RWPE2 (cell line): ENCODE measurements at regions not wholly inside any gene's neighbourhood (a gene's known extent, or its start where the extent isn't known, plus 50 kb on each side); places are given as distances from the start of the nearest gene placed in this dataset.

Experiments
- ATAC-seq: fragments of 200-7000 bp; cut with Tn5 transposase; 3 replicates; pipeline ENCODE4 v1.9.1; 2021; ENCODE audit warnings: low read depth
- DNase-seq: peaks from one replicate; pipeline ENCODE4 v3.0.0-alpha.2; 2020; ENCODE audit warnings: low spot score
- H3K27ac ChIP-seq: fragments of 450-650 bp; 2 replicates; pipeline ENCODE4 v1.5.1; 2017; ENCODE audit warnings: mild to moderate bottlenecking; ENCODE audit not compliant: poor library complexity, severe bottlenecking
- H3K27me3 ChIP-seq: fragments of 250-450 bp; sonication (Bioruptor Pico); 2 replicates; pipeline ENCODE4 v1.5.1; 2021; ENCODE audit warnings: mild to moderate bottlenecking, moderate library complexity; ENCODE audit not compliant: insufficient read depth, poor library complexity, severe bottlenecking
- H3K36me3 ChIP-seq: fragments of 250-450 bp; sonication (Bioruptor Pico); 2 replicates; pipeline ENCODE4 v1.5.1; 2020; ENCODE audit warnings: low read depth, mild to moderate bottlenecking, moderate library complexity
- H3K4me1 ChIP-seq: fragments of 250-450 bp; sonication (Bioruptor Pico); 2 replicates; pipeline ENCODE4 v1.5.1; 2021; ENCODE audit warnings: mild to moderate bottlenecking, moderate library complexity; ENCODE audit not compliant: insufficient read depth, poor library complexity, severe bottlenecking
- H3K4me3 ChIP-seq: fragments of 250-450 bp; sonication (Bioruptor Pico); 2 replicates; pipeline ENCODE4 v1.5.1; 2021; ENCODE audit warnings: mild to moderate bottlenecking, moderate library complexity; ENCODE audit not compliant: severe bottlenecking
- H3K9me3 ChIP-seq: fragments of 250-450 bp; sonication (Bioruptor Pico); 2 replicates; pipeline ENCODE4 v1.5.1; 2021; ENCODE audit warnings: mild to moderate bottlenecking, moderate library complexity; ENCODE audit not compliant: severe bottlenecking
- CTCF ChIP-seq: fragments of 450-650 bp; IDR thresholded peaks from one replicate; pipeline ENCODE4 v1.5.1; 2017; ENCODE audit warnings: mild to moderate bottlenecking, moderate library complexity; ENCODE audit not compliant: poor library complexity, severe bottlenecking

GRCh38 chr1:70656361-70656760 lies 245.3 kb downstream of the CTH start:
- DNase-seq (no peak), ATAC-seq (no peak)
- no peak overlapping the region for H3K4me3 ChIP-seq
- H3K9me3 ChIP-seq, result no peaks in the 10 kb centered on the region
- no peaks in the 10 kb centered on the region for H3K27me3 ChIP-seq
- no peak overlapping the region for H3K27ac ChIP-seq
- no peaks in the 10 kb centered on the region for H3K36me3 ChIP-seq
- TF ChIP-seq CTCF, result no peak
- no peaks in the 10 kb centered on the region for H3K4me1 ChIP-seq

DNA sequence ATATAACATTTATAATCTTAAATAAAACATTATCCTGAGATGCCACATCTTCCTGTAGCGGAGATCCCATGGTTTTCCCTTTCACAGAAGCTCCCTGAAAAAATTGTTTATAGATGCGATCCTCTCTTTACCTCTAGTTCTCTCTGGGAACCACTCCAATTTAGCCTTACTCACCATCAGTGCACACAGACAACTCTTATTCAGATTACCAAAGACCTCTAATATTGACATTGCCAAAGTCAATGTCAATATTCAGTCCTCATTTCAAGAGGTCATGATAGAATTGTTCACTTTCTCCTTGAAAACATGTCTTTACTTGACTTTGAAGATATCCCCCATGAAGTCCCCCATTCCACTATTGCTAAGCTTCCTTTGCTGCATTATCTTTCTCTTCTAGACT lies 248.8 kb downstream of the CTH start:
- H3K9me3 ChIP-seq, result no peaks in the 10 kb centered on the region
- no peak for TF ChIP-seq CTCF
- no peak overlapping the region for H3K4me3 ChIP-seq
- H3K27me3 ChIP-seq, result no peaks in the 10 kb centered on the region
- DNase-seq (no peak), ATAC-seq (no peak)
- H3K4me1 ChIP-seq, result no peaks in the 10 kb centered on the region
- no peak overlapping the region for H3K27ac ChIP-seq
- H3K36me3 ChIP-seq, result no peaks in the 10 kb centered on the region

DNA sequence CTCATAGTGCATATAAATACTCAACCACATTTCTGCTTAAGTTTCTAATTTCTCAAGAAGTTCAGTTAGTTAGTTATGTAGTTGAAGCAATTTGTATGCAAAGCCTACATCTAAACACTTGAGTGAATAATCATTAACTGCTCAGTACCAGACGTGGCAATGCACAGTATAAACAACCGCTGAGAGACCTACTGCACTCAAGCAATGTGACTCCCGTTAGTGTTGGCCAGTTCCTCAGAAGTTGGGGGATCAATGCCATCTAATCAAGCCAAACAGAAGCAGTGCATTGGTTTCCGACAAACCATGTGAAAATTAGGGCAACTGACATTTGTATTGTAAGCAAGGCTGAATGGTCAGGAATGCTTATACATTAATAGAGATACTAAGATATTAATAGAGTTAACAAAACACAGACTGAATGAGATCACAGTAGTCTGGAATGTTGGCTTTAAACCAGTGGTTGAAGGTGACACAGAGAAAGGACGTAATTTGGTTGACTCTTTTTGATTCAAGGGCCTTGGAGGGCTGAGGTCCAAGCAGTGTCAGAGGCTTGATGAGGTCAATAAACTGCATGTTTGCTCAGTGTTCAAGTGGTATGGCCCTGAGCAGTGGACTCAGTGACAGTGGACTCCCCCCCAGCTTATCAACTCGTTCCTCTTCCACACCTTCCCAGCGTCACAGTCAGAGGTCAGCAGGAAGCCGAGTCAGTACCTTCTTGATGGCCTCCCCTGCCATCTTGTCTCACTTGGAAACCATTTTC lies 255.5 kb downstream of the CTH start:
- H3K4me1 ChIP-seq, result no peaks in the 10 kb centered on the region
- TF ChIP-seq CTCF, result no peak
- H3K27ac ChIP-seq, result no peak overlapping the region
- H3K9me3 ChIP-seq, result no peaks in the 10 kb centered on the region
- no peaks in the 10 kb centered on the region for H3K27me3 ChIP-seq
- H3K4me3 ChIP-seq, result no peak overlapping the region
- ATAC-seq (no peak), DNase-seq (no peak)
- H3K36me3 ChIP-seq, result no peaks in the 10 kb centered on the region

DNA sequence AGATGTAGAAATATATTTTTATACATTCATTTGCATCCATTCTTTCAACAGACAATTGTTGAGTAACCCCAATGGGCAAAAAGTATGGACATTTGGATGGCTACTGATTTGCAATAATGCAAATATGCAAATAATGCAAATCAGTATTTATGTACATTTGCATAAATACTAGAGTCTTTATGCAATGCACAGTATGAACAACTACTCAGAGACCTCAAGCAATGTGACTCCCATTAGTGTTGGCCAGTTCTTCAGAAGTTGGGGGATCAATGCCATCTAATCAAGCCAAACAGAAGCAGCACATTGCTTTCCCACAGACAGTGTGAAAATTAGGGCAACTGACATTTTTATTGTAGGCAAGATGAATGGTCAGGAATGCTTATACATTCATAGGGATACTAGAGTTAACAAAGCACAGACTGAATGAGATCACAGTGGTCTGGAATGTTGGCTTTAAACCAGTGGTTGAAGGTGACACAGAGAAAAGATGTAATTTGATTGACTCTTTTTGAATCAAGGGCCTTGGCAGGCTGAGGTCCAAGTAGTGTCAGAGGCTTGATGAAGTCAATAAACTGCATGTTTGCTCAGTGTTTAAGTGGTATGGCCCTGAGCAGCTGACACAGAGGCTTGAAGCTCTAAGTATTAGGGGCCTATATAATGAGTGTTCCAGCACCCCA lies 256.6 kb downstream of the CTH start:
- no peak for TF ChIP-seq CTCF
- ATAC-seq (no peak), DNase-seq (no peak)
- Histone ChIP-seq H3K4me1 (no peaks in the 10 kb centered on the region), H3K27me3 (no peaks in the 10 kb centered on the region), H3K27ac (no peak overlapping the region), H3K36me3 (no peaks in the 10 kb centered on the region), H3K9me3 (no peaks in the 10 kb centered on the region), H3K4me3 (no peak overlapping the region)

- H3K27ac ChIP-seq, result no peak overlapping the region
- no peaks in the 10 kb centered on the region for H3K4me1 ChIP-seq
- no peak overlapping the region for H3K4me3 ChIP-seq
- TF ChIP-seq CTCF, result no peak
- DNase-seq (no peak), ATAC-seq (no peak)
- H3K27me3 ChIP-seq, result peaks cover 4% of the 10 kb centered on the region
- H3K9me3 ChIP-seq, result no peaks in the 10 kb centered on the region
- no peaks in the 10 kb centered on the region for H3K36me3 ChIP-seq
Measured at GRCh38 chr1:70671006-70671405, 259.9 kb downstream of the CTH start.
